ENCODE measurements at regions not wholly inside any gene's neighbourhood (a gene's known extent, or its start where the extent isn't known, plus 50 kb on each side); places are given as distances from the start of the nearest gene placed in this dataset.
"Not testable (repeated sequence)": the region's sequence is repeated elsewhere in the genome, so short reads cannot be mapped to it uniquely, and the experiment has no call there.

DNA sequence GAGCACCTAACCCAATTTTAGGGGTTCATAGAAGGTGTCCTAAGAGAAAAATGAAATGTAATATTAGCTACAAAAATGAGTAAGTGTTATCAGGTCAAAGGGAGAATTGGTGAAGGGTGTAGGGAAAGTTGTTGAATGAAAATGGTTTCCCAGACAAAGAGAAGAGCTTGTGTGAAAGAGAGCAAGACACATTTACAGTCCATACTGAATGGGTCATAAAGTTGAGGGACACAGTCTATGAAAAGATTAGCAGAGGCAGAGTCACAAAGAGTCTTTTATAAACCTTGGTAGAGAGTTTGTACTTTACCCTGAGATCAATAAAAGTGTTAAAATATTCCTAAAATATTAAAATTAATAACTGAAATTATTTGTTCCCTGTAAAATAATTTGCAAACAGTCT lies 759.4 kb downstream of the DIAPH3 start:
- Histone ChIP-seq H3K9me3 (ENCODE audit: insufficient read depth, low read depth, low read length) (no peaks in the 10 kb centered on the region), H2AFZ (ENCODE audit: low read depth, low read length) (no peak overlapping the region), H3K9ac (ENCODE audit: low read length) (no peak overlapping the region), H3K4me1 (ENCODE audit: insufficient read depth, low read length) (no peaks in the 10 kb centered on the region), H3K4me2 (ENCODE audit: low read length) (no peak overlapping the region), H3K36me3 (ENCODE audit: insufficient read depth, low read length) (no peaks in the 10 kb centered on the region), H4K20me1 (ENCODE audit: insufficient read depth, low read length) (no peaks in the 10 kb centered on the region), H3K79me2 (ENCODE audit: insufficient read depth, low read length) (no peaks in the 10 kb centered on the region), H3K27me3 (ENCODE audit: insufficient read depth, low read length) (no peaks in the 10 kb centered on the region), H3K4me3 (ENCODE audit: insufficient read depth, low read depth, low read length) (no peak overlapping the region), H3K27ac (ENCODE audit: low read depth, low read length) (no peak overlapping the region)
- Mint-ChIP-seq H3K4me1 (ENCODE audit: low read depth, unreplicated experiment) (no peaks in the 10 kb centered on the region), H3K27ac (ENCODE audit: unreplicated experiment) (no peak overlapping the region), H3K36me3 (ENCODE audit: low read depth, unreplicated experiment) (no peaks in the 10 kb centered on the region), H3K27me3 (ENCODE audit: low read depth, unreplicated experiment) (no peaks in the 10 kb centered on the region), H3K9me3 (ENCODE audit: unreplicated experiment) (peaks cover 30% of the 10 kb centered on the region), H3K4me3 (ENCODE audit: unreplicated experiment) (no peak overlapping the region)
- FAIRE-seq, result no peak
- TF ChIP-seq EZH2 (IDR thresholded peaks at IDR 0.05; ENCODE audit: insufficient read depth, low read length), result no peak
- TF ChIP-seq, protein P1, sequence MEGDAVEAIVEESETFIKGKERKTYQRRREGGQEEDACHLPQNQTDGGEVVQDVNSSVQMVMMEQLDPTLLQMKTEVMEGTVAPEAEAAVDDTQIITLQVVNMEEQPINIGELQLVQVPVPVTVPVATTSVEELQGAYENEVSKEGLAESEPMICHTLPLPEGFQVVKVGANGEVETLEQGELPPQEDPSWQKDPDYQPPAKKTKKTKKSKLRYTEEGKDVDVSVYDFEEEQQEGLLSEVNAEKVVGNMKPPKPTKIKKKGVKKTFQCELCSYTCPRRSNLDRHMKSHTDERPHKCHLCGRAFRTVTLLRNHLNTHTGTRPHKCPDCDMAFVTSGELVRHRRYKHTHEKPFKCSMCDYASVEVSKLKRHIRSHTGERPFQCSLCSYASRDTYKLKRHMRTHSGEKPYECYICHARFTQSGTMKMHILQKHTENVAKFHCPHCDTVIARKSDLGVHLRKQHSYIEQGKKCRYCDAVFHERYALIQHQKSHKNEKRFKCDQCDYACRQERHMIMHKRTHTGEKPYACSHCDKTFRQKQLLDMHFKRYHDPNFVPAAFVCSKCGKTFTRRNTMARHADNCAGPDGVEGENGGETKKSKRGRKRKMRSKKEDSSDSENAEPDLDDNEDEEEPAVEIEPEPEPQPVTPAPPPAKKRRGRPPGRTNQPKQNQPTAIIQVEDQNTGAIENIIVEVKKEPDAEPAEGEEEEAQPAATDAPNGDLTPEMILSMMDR (IDR thresholded peaks at IDR 0.05; ENCODE audit: insufficient read depth, low read depth, low read length), result no peak
- DNase-seq (ENCODE audit: low read depth), result no peak

DNA sequence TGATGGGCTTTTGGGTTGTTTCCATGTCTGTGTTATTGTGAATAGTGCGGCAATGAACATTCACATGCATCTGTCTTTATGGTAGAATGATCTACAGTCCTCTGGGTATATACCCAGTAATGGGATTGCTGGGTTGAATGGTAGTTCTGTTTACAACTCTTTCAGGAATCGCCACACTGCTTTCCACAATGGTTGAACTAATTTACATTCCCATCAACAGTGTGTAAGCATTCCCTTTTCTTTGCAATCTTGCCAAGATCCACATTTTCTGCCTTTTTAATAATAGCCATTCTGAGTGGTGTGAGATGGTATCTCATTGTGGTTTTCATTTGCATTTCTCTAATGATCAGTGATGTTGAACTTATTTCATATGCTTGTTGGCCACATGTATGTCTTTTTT lies 756.5 kb downstream of the DIAPH3 start:
- H3K4me2 ChIP-seq (ENCODE audit: low read length); H3K27me3 Mint-ChIP-seq (ENCODE audit: low read depth, unreplicated experiment); H3K4me3 ChIP-seq (ENCODE audit: insufficient read depth, low read depth, low read length); H3K4me1 Mint-ChIP-seq (ENCODE audit: low read depth, unreplicated experiment); H3K27ac Mint-ChIP-seq (ENCODE audit: unreplicated experiment); H3K36me3 ChIP-seq (ENCODE audit: insufficient read depth, low read length); H3K4me1 ChIP-seq (ENCODE audit: insufficient read depth, low read length); H3K27ac ChIP-seq (ENCODE audit: low read depth, low read length); H3K27me3 ChIP-seq (ENCODE audit: insufficient read depth, low read length); H3K4me3 Mint-ChIP-seq (ENCODE audit: unreplicated experiment); H3K36me3 Mint-ChIP-seq (ENCODE audit: low read depth, unreplicated experiment); H3K9ac ChIP-seq (ENCODE audit: low read length); H2AFZ ChIP-seq (ENCODE audit: low read depth, low read length); FAIRE-seq; H4K20me1 ChIP-seq (ENCODE audit: insufficient read depth, low read length); H3K79me2 ChIP-seq (ENCODE audit: insufficient read depth, low read length); H3K9me3 ChIP-seq (ENCODE audit: insufficient read depth, low read depth, low read length): not testable (repeated sequence)
- peaks cover 35% of the 10 kb centered on the region for H3K9me3 Mint-ChIP-seq (ENCODE audit: unreplicated experiment)
- peak; percentile 57 for DNase-seq (ENCODE audit: low read depth)

DNA sequence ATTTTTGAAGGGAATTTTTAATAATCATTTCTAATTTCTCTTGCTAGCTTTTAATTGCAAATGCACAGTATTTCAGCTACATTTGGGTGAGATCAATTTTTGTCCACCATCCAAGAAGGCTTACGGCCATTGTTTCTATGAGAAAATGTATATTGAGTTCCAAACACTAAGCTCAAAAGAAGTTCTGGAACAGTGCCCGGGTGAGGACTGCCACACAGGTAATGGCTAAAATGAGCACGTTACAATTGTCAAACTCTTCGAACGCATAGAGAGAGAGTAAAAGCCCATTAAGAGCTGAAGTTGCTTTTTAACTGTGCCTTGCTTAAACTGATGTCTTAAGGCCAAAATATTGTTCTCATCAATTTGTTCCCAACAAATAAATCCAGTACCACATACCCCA lies 755.0 kb downstream of the DIAPH3 start:
- H3K27me3 Mint-ChIP-seq (ENCODE audit: low read depth, unreplicated experiment), result peaks cover 3% of the 10 kb centered on the region
- no peak for FAIRE-seq
- H3K36me3 Mint-ChIP-seq (ENCODE audit: low read depth, unreplicated experiment), result no peaks in the 10 kb centered on the region
- DNase-seq (ENCODE audit: low read depth), result no peak
- Histone ChIP-seq H3K27ac (ENCODE audit: low read depth, low read length) (no peak overlapping the region), H3K36me3 (ENCODE audit: insufficient read depth, low read length) (no peaks in the 10 kb centered on the region), H3K4me1 (ENCODE audit: insufficient read depth, low read length) (no peaks in the 10 kb centered on the region), H3K79me2 (ENCODE audit: insufficient read depth, low read length) (no peaks in the 10 kb centered on the region), H4K20me1 (ENCODE audit: insufficient read depth, low read length) (no peaks in the 10 kb centered on the region), H3K9me3 (ENCODE audit: insufficient read depth, low read depth, low read length) (no peaks in the 10 kb centered on the region), H3K9ac (ENCODE audit: low read length) (no peak overlapping the region), H3K4me3 (ENCODE audit: insufficient read depth, low read depth, low read length) (no peak overlapping the region), H2AFZ (ENCODE audit: low read depth, low read length) (no peak overlapping the region), H3K4me2 (ENCODE audit: low read length) (no peak overlapping the region), H3K27me3 (ENCODE audit: insufficient read depth, low read length) (no peaks in the 10 kb centered on the region)
- no peak for TF ChIP-seq EZH2 (IDR thresholded peaks at IDR 0.05; ENCODE audit: insufficient read depth, low read length)
- TF ChIP-seq, protein P1 (IDR thresholded peaks at IDR 0.05; ENCODE audit: insufficient read depth, low read depth, low read length), result no peak
- no peak overlapping the region for H3K4me3 Mint-ChIP-seq (ENCODE audit: unreplicated experiment)
- H3K4me1 Mint-ChIP-seq (ENCODE audit: low read depth, unreplicated experiment), result peaks cover 9% of the 10 kb centered on the region
- no peak overlapping the region for H3K27ac Mint-ChIP-seq (ENCODE audit: unreplicated experiment)
- peaks cover 37% of the 10 kb centered on the region for H3K9me3 Mint-ChIP-seq (ENCODE audit: unreplicated experiment)
